ENCODE measurements at regions not wholly inside any gene's neighbourhood (a gene's known extent, or its start where the extent isn't known, plus 50 kb on each side); places are given as distances from the start of the nearest gene placed in this dataset.
A peak's percentile ranks its signal among the peaks of the same experiment; 100 is the strongest.
"Not testable (repeated sequence)": the region's sequence is repeated elsewhere in the genome, so short reads cannot be mapped to it uniquely, and the experiment has no call there.

DNA sequence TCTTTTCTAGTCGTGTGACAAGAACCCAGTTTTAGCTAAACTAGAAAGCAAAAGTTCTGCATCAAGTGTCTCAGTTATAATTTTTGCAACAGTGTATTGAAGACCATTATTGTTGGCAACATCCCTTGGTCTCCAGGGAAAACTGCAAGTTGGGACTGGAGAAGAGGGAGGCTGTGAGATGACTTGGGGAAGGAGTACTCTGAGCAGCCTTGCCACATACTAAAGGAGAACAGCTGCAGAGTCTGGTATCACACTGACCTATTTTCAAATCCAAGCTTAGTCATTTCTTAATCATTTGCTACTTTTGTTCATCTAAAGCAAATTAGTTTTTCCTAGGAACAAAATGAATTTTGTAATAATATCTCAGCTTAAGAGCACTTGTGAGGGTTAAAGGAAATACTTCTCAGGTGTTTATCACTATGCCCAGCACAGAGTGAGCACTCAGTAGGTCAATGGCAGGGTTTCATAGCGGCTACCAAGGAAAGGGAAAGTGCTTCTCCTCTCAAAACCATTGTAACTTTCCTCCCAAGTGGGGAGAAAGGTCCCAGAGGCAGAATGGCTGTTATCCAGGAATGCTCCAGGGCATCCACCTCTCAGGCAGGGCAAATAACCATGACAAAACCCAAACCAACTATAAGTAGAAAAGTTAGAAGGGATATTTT is 247.1 kb downstream of the C11orf87 start:
- DNase-seq (ENCODE audit: low spot score) (no peak), ATAC-seq (ENCODE audit: low FRiP score) (no peak)
- TF ChIP-seq, protein P1, sequence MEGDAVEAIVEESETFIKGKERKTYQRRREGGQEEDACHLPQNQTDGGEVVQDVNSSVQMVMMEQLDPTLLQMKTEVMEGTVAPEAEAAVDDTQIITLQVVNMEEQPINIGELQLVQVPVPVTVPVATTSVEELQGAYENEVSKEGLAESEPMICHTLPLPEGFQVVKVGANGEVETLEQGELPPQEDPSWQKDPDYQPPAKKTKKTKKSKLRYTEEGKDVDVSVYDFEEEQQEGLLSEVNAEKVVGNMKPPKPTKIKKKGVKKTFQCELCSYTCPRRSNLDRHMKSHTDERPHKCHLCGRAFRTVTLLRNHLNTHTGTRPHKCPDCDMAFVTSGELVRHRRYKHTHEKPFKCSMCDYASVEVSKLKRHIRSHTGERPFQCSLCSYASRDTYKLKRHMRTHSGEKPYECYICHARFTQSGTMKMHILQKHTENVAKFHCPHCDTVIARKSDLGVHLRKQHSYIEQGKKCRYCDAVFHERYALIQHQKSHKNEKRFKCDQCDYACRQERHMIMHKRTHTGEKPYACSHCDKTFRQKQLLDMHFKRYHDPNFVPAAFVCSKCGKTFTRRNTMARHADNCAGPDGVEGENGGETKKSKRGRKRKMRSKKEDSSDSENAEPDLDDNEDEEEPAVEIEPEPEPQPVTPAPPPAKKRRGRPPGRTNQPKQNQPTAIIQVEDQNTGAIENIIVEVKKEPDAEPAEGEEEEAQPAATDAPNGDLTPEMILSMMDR (IDR thresholded peaks at IDR 0.05), result no peak

DNA sequence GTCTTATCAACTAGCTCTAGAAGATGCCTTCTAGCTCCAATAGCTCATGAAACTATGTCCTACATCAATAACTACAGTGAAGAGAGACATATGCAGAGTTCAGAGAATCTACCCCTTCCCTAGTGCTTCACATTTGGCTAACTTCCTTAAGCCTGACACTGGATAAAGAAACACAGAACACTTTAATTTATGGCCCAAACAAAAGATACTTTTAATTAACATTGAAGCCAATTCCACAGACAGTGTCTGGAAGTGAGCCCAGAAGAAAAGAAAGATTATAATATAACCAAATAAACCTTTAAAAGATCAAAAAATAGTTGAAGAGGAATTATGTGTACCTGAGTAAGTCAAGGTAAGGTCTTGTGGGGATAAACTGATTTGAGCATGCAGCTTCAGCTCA is 255.2 kb downstream of the C11orf87 start:
- ATAC-seq (ENCODE audit: low FRiP score) (no peak), DNase-seq (ENCODE audit: low spot score) (no peak)
- TF ChIP-seq, protein P1 (IDR thresholded peaks at IDR 0.05), result no peak

DNA sequence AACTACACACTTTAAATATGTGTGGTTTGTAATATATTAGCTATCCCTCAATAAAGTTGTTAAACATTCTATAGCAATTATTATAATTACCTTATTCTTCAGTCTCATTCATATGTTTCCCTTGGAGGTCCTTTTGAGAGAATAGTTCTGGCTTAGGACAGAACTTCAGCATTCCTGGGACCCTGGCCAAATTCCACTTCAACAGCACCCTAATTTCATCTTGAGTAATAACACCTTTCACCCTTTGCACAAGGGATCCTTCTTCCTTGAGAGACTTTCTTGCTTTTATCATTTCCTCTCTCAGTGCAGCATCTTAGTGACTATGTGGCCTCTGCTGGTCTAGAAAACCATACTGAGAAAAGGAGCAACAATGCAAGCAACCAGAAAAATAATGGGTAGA is 255.9 kb downstream of the C11orf87 start:
- DNase-seq (ENCODE audit: low spot score), result no peak

DNA sequence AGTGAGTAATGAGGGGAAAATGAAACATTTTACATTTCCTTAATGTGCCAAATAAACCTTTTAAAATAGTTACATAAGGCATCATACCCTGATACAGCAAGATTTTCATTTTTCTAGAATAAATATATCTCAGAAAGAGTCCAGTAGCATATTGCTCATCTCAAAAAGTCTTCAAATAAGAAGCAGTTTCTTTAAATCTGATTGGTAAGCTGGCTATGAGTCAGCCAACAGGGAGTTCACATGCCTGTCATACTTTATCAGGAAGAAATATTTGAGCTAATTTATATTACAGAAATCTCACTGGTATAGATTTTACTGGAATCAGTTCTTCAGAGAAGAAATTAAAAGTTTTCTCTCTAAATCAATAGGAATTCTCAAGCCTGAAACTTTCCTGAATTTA is 258.1 kb downstream of the C11orf87 start:
- ATAC-seq (ENCODE audit: low FRiP score) (peak; percentile 70), DNase-seq (ENCODE audit: low spot score) (no peak)
- TF ChIP-seq, protein P1 (IDR thresholded peaks at IDR 0.05), result no peak

More for the DNA sequence above, 255.9 kb downstream of the C11orf87 start:
- TF ChIP-seq, protein P1 (IDR thresholded peaks at IDR 0.05), result no peak
- no peak for ATAC-seq (ENCODE audit: low FRiP score)

DNA sequence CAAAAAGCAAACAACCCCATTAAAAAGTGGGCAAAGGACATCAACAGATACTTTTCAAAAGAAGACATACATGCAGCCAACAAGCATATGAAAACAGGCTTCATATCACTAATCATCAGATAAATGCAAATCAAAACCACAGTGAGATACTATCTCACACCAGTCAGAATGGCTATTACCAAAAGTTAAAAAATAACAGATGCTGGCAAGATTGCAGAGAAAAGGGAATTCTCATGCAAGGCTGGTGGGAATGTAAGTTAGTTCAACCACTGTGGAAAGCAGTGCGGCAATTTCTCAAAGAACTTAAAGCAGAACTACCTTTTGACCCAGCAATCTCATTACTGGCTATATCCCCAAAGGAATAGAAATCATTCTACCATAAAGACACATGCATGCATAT is 260.8 kb downstream of the C11orf87 start:
- DNase-seq (ENCODE audit: low spot score); ATAC-seq (ENCODE audit: low FRiP score): not testable (repeated sequence)

DNA sequence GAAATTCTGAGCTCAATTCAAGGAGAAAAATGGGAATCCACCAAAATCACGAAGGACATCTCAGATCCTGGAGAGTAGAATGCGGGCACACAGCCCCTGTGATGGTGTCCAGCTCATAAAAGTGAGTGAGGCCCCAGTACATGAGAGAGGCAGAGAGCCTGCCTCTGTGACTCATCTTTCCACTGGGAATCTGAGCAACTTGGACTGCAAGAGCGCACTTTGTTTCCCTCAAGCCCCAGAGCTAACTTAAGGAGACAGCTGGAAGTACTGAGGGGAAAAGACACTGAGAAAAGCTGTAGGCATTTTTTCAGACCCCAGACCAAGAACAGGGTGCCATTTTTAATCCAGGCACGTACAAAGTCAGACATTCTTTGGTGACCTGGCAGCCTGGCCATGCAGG is 273.7 kb downstream of the C11orf87 start:
- ATAC-seq (ENCODE audit: low FRiP score) (no peak), DNase-seq (ENCODE audit: low spot score) (no peak)
- TF ChIP-seq, protein P1 (IDR thresholded peaks at IDR 0.05), result no peak

DNA sequence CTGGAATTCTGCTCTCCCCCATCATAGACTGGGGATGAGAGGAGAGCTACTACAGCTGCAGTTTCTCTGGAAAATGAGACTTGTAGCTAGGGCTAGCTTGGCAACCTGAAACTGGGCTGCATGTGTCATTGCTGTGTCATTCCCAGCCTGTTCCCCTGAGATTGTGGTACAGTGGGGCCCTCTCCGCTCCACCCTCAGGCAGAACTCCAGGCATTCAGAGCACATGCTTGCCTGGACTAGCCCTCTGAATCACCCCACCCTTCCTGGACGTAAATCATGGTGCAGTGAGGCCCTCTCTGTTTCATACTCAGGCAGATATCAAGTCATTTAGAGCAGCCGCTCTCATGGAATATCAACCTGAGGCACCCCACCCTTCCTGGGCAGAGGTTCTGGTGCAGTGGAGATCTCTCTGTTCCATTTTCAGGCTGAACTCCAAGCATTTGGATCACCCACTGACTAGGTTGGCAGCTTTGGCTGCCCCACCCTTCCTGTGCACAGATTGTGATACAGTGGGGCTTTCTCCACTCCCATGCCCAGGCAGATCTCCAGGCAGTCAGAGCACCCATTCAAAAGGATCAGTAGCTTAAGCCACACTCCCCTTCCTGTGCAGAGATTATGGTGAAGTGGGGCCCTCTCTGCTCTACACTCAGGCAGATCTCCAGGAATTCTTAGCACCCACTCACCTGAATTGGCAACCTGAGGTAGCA is 274.4 kb downstream of the C11orf87 start:
- ATAC-seq (ENCODE audit: low FRiP score) (no peak), DNase-seq (ENCODE audit: low spot score) (no peak)
- TF ChIP-seq, protein P1 (IDR thresholded peaks at IDR 0.05), result no peak

Measured in omental fat pad (tissue), 3 donors.